ENCODE measurements at regions not wholly inside any gene's neighbourhood (a gene's known extent, or its start where the extent isn't known, plus 50 kb on each side); places are given as distances from the start of the nearest gene placed in this dataset.
"Not testable (repeated sequence)": the region's sequence is repeated elsewhere in the genome, so short reads cannot be mapped to it uniquely, and the experiment has no call there.

- H3K36me3 ChIP-seq (ENCODE audit: control insufficient read depth, insufficient read depth, low read length): no peaks in the 10 kb centered on the region
- no peaks in the 10 kb centered on the region for H3K4me1 ChIP-seq (ENCODE audit: control insufficient read depth, insufficient read depth, low read length)
- H3K27ac ChIP-seq (ENCODE audit: low read length): no peak overlapping the region
- DNase-seq: no peak
- H3K9me3 ChIP-seq (ENCODE audit: control insufficient read depth, low read depth, low read length): no peaks in the 10 kb centered on the region
- no peaks in the 10 kb centered on the region for H3K27me3 ChIP-seq (ENCODE audit: control insufficient read depth, insufficient read depth, low read length)
- H3K4me3 ChIP-seq (ENCODE audit: low read length): no peak overlapping the region
- WGBS (ENCODE audit: insufficient coverage, low lambda C conversion rate): 100% methylated on average over 1 of the region's 2 CpGs
Observed at GRCh38 chr5:68070591-68071281, 144.8 kb upstream of the PIK3R1 start.

- WGBS (ENCODE audit: insufficient coverage, low lambda C conversion rate): 100% methylated on average over 2 of the region's 5 CpGs
- Histone ChIP-seq H3K27ac (ENCODE audit: low read length) (no peak overlapping the region), H3K4me1 (ENCODE audit: control insufficient read depth, insufficient read depth, low read length) (no peaks in the 10 kb centered on the region), H3K27me3 (ENCODE audit: control insufficient read depth, insufficient read depth, low read length) (no peaks in the 10 kb centered on the region), H3K36me3 (ENCODE audit: control insufficient read depth, insufficient read depth, low read length) (no peaks in the 10 kb centered on the region), H3K4me3 (ENCODE audit: low read length) (no peak overlapping the region), H3K9me3 (ENCODE audit: control insufficient read depth, low read depth, low read length) (no peaks in the 10 kb centered on the region)
- DNase-seq: no peak
Observed at GRCh38 chr5:68067976-68068603, 147.5 kb upstream of the PIK3R1 start.

DNA sequence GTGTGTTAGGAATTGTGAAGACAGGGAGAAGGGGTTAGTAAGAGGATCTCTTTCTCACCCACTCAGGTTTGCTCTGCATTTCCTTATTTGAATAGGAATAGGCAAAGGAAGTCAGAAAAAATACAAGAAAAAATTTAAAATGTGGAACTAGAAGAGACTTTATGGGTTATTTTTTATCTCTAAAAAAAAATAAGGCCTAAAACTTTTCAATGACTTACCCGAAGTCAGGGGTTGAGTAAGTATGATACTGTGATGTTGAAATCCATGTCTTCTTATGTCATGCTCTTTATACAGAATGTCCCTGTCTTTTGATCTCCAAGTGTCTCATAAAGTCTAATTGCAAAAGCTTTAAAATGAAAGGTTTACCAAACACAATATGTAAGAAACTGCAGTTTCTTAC, 148.3 kb upstream of the PIK3R1 start:
- Histone ChIP-seq H3K27me3 (ENCODE audit: control insufficient read depth, insufficient read depth, low read length) (no peaks in the 10 kb centered on the region), H3K4me1 (ENCODE audit: control insufficient read depth, insufficient read depth, low read length) (no peaks in the 10 kb centered on the region), H3K36me3 (ENCODE audit: control insufficient read depth, insufficient read depth, low read length) (no peaks in the 10 kb centered on the region), H3K27ac (ENCODE audit: low read length) (no peak overlapping the region), H3K4me3 (ENCODE audit: low read length) (no peak overlapping the region), H3K9me3 (ENCODE audit: control insufficient read depth, low read depth, low read length) (no peaks in the 10 kb centered on the region)
- WGBS (ENCODE audit: insufficient coverage, low lambda C conversion rate): no CpG with 5 or more reads among the region's 1 CpG
- no peak for DNase-seq

GRCh38 chr5:68066277-68066955, 149.1 kb upstream of the PIK3R1 start:
- H3K27ac ChIP-seq (ENCODE audit: low read length): no peak overlapping the region
- H3K36me3 ChIP-seq (ENCODE audit: control insufficient read depth, insufficient read depth, low read length): no peaks in the 10 kb centered on the region
- no peak for DNase-seq
- 100% methylated on average over 2 of the region's 3 CpGs for WGBS (ENCODE audit: insufficient coverage, low lambda C conversion rate)
- H3K4me1 ChIP-seq (ENCODE audit: control insufficient read depth, insufficient read depth, low read length): no peaks in the 10 kb centered on the region
- no peaks in the 10 kb centered on the region for H3K9me3 ChIP-seq (ENCODE audit: control insufficient read depth, low read depth, low read length)
- H3K27me3 ChIP-seq (ENCODE audit: control insufficient read depth, insufficient read depth, low read length): no peaks in the 10 kb centered on the region
- no peak overlapping the region for H3K4me3 ChIP-seq (ENCODE audit: low read length)

DNA sequence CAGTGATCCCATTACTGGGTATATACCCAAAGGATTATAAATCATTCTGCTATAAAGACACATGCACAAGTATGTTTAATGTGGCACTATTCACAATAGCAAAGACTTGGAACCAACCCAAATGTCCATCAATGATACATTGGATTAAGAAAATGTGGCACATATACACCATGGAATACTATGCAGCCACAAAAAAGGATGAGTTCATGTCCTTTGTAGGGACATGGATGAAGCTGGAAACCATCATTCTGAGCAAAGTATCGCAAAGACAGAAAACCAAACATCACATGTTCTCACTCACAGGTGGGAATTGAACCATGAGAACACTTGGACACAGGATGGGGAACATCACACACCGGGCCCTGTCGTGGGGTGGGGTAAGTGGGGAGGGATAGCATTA, 150.2 kb upstream of the PIK3R1 start:
- WGBS (ENCODE audit: insufficient coverage, low lambda C conversion rate): no CpG with 5 or more reads among the region's 3 CpGs
- H3K27me3 ChIP-seq (ENCODE audit: control insufficient read depth, insufficient read depth, low read length); H3K27ac ChIP-seq (ENCODE audit: low read length); H3K4me3 ChIP-seq (ENCODE audit: low read length); H3K9me3 ChIP-seq (ENCODE audit: control insufficient read depth, low read depth, low read length); H3K36me3 ChIP-seq (ENCODE audit: control insufficient read depth, insufficient read depth, low read length); DNase-seq; H3K4me1 ChIP-seq (ENCODE audit: control insufficient read depth, insufficient read depth, low read length): not testable (repeated sequence)

DNA sequence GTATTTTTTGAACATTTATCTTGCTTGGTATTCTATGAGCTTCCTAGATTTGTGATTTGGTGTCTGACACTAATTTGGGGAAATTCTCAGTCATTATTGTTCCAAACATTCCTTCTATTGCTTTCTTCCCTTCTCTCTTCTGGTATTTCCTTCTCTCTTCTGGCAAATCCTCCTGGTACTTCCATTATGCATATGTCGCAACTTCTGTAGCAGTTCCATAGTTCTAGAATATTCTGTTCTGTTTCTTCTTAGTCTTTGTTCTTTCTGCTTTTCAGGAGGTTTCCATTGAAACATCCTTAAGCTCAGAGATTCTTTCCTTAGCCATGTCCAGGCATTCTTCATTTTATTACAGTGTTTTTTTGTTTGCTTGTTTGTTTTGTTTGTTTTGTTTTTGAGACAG, 155.2 kb upstream of the PIK3R1 start:
- Histone ChIP-seq H3K4me1 (ENCODE audit: control insufficient read depth, insufficient read depth, low read length) (peaks cover 6% of the 10 kb centered on the region), H3K9me3 (ENCODE audit: control insufficient read depth, low read depth, low read length) (no peaks in the 10 kb centered on the region), H3K27me3 (ENCODE audit: control insufficient read depth, insufficient read depth, low read length) (no peaks in the 10 kb centered on the region), H3K4me3 (ENCODE audit: low read length) (no peak overlapping the region), H3K27ac (ENCODE audit: low read length) (no peak overlapping the region), H3K36me3 (ENCODE audit: control insufficient read depth, insufficient read depth, low read length) (no peaks in the 10 kb centered on the region)
- no peak for DNase-seq
- WGBS (ENCODE audit: insufficient coverage, low lambda C conversion rate): no CpG with 5 or more reads among the region's 1 CpG

DNA sequence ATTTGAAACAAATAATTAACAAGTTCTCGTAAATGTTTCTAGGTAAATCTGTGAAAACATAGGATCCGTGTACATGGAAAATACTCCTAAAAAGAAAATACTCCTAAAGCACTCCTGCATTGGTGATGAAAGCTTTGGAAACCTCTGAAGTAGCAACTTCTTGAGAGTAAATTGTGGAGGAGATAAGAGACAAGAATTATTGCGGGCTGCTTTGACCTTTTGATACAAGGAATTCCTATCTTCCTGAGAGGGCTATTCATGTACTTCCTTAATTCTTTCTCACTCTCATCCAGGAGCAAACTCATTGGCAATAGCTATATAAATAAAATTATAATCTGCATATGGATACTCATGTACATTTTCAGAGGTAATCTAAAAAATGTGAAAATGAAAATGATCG, 158.4 kb upstream of the PIK3R1 start:
- H3K4me1 ChIP-seq (ENCODE audit: control insufficient read depth, insufficient read depth, low read length): peaks cover 6% of the 10 kb centered on the region
- no peaks in the 10 kb centered on the region for H3K36me3 ChIP-seq (ENCODE audit: control insufficient read depth, insufficient read depth, low read length)
- no peaks in the 10 kb centered on the region for H3K9me3 ChIP-seq (ENCODE audit: control insufficient read depth, low read depth, low read length)
- WGBS (ENCODE audit: insufficient coverage, low lambda C conversion rate): 33% methylated on average over 1 of the region's 4 CpGs
- peak overlapping the region; percentile 48 for H3K27ac ChIP-seq (ENCODE audit: low read length)
- no peak overlapping the region for H3K4me3 ChIP-seq (ENCODE audit: low read length)
- H3K27me3 ChIP-seq (ENCODE audit: control insufficient read depth, insufficient read depth, low read length): no peaks in the 10 kb centered on the region
- DNase-seq: peak; percentile 12 to 35

DNA sequence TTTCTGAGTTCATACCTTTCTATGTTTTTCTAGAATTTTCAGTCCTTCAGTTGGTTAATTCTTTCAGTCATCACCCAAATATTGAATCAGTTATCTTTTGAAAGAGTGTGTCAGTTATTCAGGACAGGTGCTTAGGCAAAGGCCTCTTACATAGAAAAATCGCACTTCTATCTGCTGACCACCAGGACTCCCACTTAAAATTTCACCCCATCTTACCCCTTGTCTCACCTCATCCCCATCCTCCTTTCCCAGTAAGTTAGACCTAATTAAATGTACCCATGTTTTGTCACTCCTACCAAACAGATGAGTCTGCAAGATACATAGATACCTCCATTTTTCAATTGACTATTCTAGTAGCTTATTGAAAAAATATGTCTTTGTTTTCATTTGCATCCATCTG, 159.9 kb upstream of the PIK3R1 start:
- H3K36me3 ChIP-seq (ENCODE audit: control insufficient read depth, insufficient read depth, low read length): no peaks in the 10 kb centered on the region
- no peak overlapping the region for H3K4me3 ChIP-seq (ENCODE audit: low read length)
- WGBS (ENCODE audit: insufficient coverage, low lambda C conversion rate): no CpG with 5 or more reads among the region's 1 CpG
- no peak for DNase-seq
- H3K27ac ChIP-seq (ENCODE audit: low read length): no peak overlapping the region
- H3K4me1 ChIP-seq (ENCODE audit: control insufficient read depth, insufficient read depth, low read length): peaks cover 6% of the 10 kb centered on the region
- no peaks in the 10 kb centered on the region for H3K9me3 ChIP-seq (ENCODE audit: control insufficient read depth, low read depth, low read length)
- H3K27me3 ChIP-seq (ENCODE audit: control insufficient read depth, insufficient read depth, low read length): no peaks in the 10 kb centered on the region

DNA sequence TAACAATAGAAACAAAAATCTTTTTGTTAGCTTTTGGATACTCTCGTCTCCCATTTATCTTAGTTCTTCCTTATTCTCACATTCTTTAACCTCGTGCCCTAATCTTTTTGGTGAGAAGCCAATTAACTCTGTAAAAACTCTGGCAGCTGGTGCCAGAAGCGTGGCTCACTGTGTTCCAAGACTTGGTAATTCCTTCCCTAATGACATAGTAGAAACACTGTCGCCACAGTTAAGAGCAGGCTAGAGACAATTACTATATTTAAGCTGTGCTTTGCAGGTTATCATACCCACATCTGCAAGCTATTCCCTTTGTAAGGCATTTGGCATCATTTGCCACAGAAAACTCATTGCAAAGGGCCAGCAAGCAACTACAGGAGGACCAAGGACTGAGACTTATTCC, 160.9 kb upstream of the PIK3R1 start:
- no peaks in the 10 kb centered on the region for H3K36me3 ChIP-seq (ENCODE audit: control insufficient read depth, insufficient read depth, low read length)
- H3K9me3 ChIP-seq (ENCODE audit: control insufficient read depth, low read depth, low read length): no peaks in the 10 kb centered on the region
- 13% methylated on average over 2 of the region's 4 CpGs for WGBS (ENCODE audit: insufficient coverage, low lambda C conversion rate)
- H3K4me1 ChIP-seq (ENCODE audit: control insufficient read depth, insufficient read depth, low read length): peaks cover 6% of the 10 kb centered on the region
- no peak for DNase-seq
- no peak overlapping the region for H3K4me3 ChIP-seq (ENCODE audit: low read length)
- no peaks in the 10 kb centered on the region for H3K27me3 ChIP-seq (ENCODE audit: control insufficient read depth, insufficient read depth, low read length)
- no peak overlapping the region for H3K27ac ChIP-seq (ENCODE audit: low read length)

GRCh38 chr5:68053202-68053601, 162.4 kb upstream of the PIK3R1 start:
- Histone ChIP-seq H3K4me3 (ENCODE audit: low read length) (no peak overlapping the region), H3K9me3 (ENCODE audit: control insufficient read depth, low read depth, low read length) (no peaks in the 10 kb centered on the region), H3K27ac (ENCODE audit: low read length) (no peak overlapping the region), H3K4me1 (ENCODE audit: control insufficient read depth, insufficient read depth, low read length) (peaks cover 6% of the 10 kb centered on the region), H3K27me3 (ENCODE audit: control insufficient read depth, insufficient read depth, low read length) (no peaks in the 10 kb centered on the region), H3K36me3 (ENCODE audit: control insufficient read depth, insufficient read depth, low read length) (no peaks in the 10 kb centered on the region)
- no peak for DNase-seq

All from large intestine (tissue), 3 donors.